HL-60 (cell line): ENCODE measurements at regions not wholly inside any gene's neighbourhood (a gene's known extent, or its start where the extent isn't known, plus 50 kb on each side); places are given as distances from the start of the nearest gene placed in this dataset.

Source experiments
- CTCF ChIP-seq: IDR thresholded peaks from one replicate; pipeline ENCODE4 v1.5.1; 2011; ENCODE audit warnings: low read length, control low read depth, inconsistent platforms; ENCODE audit not compliant: insufficient read depth
- GABPA ChIP-seq: IDR thresholded peaks from 2 replicates; pipeline ENCODE4 v1.6.1; 2012; ENCODE audit warnings: low read depth
- POLR2AphosphoS5 ChIP-seq: IDR thresholded peaks from 2 replicates; pipeline ENCODE4 v1.6.1; 2012; ENCODE audit warnings: low read depth
- TF ChIP-seq, protein P1 (sequence below): IDR thresholded peaks from 2 replicates; pipeline ENCODE4 v1.6.1; 2012; ENCODE audit warnings: low read depth; ENCODE audit not compliant: insufficient replicate concordance

DNA sequence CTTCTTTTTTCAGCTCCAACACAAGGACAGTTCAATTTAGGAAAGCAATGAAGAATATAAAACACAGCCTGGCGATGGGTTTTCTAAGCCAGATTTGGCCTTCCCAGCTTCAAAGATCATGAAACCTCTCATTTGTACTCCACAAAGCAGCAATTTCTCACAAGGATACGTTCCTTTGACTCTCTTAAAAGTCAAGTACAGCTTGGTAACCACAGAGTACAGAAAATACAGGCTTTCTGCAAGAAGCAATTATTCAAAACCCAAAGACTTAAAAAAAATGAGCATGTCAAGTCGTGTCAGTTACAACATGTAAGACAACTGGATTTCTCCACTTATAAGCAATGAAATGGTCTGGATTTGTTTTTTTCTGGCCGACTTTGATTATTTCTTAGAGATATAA lies 321.4 kb downstream of the FGFR2 start:
- TF ChIP-seq CTCF: no peak
- no peak for TF ChIP-seq POLR2AphosphoS5
- TF ChIP-seq, protein P1, sequence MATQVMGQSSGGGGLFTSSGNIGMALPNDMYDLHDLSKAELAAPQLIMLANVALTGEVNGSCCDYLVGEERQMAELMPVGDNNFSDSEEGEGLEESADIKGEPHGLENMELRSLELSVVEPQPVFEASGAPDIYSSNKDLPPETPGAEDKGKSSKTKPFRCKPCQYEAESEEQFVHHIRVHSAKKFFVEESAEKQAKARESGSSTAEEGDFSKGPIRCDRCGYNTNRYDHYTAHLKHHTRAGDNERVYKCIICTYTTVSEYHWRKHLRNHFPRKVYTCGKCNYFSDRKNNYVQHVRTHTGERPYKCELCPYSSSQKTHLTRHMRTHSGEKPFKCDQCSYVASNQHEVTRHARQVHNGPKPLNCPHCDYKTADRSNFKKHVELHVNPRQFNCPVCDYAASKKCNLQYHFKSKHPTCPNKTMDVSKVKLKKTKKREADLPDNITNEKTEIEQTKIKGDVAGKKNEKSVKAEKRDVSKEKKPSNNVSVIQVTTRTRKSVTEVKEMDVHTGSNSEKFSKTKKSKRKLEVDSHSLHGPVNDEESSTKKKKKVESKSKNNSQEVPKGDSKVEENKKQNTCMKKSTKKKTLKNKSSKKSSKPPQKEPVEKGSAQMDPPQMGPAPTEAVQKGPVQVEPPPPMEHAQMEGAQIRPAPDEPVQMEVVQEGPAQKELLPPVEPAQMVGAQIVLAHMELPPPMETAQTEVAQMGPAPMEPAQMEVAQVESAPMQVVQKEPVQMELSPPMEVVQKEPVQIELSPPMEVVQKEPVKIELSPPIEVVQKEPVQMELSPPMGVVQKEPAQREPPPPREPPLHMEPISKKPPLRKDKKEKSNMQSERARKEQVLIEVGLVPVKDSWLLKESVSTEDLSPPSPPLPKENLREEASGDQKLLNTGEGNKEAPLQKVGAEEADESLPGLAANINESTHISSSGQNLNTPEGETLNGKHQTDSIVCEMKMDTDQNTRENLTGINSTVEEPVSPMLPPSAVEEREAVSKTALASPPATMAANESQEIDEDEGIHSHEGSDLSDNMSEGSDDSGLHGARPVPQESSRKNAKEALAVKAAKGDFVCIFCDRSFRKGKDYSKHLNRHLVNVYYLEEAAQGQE: no peak
- no peak for TF ChIP-seq GABPA
